HG02885 (cell line): ENCODE measurements at regions not wholly inside any gene's neighbourhood (a gene's known extent, or its start where the extent isn't known, plus 50 kb on each side); places are given as distances from the start of the nearest gene placed in this dataset.

Source experiments
- ATAC-seq: cut with Tn5 transposase; IDR thresholded peaks from one replicate; pipeline ENCODE4 v1.9.1; 2021; ENCODE audit warnings: mild to moderate bottlenecking; ENCODE audit not compliant: unreplicated experiment, poor library complexity

DNA sequence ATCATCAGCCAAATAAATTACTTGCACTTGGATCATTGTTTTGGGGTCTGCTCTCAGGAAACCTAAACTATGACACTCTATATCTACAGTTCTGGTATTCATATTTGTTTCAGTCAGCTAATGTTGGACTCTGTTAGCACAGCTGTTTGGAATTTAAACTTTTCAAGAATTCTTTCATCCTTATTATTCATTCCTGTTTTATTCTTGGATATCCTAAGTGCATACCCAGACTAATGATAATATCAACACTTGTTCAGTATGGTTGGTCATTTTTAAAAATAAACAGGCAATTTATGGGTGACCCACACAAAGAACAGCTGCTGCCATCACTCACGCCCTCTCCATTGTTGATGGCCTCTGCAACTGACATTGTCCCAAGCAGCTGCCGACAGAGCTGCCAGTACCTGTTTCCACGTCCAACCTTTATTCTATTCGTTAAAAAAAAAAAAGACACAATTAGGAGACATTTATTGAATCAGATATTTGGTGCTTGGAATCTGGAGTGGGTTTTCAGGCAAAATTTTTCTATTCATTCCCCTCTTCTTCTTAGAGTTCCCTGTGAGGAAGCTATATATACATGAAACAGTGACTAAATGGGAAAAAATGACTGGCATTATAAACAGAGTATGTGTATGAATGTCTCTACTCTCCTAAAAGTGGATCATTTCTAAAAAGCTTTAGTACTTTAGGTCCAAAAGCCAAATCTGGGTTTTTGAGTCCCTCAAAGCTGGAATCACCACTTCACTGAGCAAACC is 252.1 kb upstream of the NAV3 start:
- no peak for ATAC-seq

DNA sequence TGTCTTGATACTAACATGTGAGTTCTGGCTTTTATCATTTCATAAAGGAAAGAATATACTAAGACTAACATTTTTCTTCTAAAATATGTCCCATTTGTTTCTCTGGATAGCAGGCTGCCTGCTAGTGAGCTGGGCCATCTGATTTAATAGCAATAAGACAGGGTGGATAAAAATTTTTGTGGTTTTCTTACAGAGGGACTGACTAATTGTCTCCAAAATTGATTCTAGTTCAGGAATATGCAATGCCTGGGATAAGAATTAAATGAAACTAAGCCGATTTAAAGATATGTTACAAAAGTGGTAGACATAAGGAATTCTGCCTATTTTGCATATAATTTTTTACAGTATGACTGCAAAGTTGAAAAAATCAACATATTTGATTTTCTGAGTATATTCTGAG is 252.9 kb upstream of the NAV3 start:
- ATAC-seq, result no peak

DNA sequence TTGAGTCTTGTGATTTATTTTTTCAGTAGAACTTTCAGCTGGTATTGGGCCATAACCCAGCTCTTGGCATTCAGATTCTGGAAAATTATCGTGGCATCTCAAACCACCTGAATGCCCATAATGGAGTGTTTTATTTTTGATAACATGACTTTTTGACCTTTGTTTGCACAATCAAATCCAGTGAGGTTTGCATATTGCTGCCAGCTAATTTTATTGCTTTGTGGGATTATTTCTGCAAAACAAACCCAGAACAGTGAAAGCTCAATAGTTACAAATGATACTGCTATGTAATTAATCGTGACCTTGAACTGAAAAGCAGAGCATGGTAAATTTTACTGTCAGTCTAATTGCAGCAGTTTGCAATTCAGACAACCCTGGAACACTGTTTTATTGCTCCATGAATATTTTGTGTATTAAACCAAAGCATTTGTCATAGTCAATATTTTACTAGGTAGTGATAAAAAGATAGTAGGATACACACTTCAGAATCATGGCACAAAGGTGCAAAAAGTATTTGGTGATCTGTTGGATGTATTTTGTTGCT is 255.2 kb upstream of the NAV3 start:
- ATAC-seq, result no peak

DNA sequence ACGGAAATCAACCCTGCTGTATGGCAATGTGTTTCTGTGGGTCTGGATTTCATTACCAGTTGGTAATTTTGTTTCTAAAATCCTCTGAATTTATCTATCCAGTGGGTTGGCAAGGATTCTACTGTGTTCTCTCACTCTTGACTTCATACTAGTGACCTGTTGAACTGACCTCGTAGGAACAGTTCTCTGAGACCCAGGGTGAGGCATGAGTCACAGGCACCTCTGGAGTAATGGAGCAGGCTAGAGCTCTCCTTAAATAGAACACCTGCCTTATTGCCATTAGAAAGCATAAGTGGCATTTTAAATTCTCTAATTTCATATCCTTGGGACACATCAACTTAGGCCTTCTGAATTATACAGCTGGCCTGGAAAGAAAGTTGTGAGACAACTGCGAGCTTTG is 258.3 kb upstream of the NAV3 start:
- ATAC-seq, result no peak

DNA sequence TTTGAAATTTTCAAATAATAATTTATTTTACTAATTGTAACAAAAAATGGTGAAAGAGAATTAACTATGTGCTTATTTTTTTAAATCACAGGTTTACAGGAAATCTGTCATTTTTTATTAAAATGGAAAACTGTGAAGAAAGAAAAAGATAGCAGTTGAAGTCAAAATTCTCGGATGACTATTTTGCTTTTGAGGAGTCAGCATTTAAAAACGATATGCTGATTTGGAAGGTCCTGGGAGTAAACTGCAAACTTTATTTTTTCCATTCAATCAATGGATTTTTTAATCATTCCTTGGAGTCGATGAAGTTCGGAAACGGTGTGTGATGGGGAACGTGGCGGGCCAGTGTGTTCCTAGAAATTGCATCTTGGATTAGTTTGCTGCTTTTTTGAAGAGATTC is 258.9 kb upstream of the NAV3 start:
- ATAC-seq, result no peak

DNA sequence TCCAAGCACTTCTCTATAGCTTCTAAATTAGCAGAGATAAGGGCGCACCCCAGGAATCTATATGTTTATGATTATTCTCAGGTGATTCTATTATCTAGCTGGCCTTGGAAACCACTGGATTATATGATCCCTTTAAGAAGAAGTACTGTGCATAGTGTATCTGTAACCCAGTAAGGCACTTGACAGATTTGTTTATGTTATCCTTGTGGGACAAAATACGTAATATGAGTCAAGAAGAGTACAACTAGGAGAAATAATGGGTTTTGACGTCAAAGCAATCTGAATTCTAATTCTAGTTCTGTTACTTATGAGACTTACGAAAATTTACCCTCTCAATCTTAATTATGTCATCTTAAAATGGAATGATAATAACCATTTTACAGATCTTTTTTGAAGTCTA is 259.6 kb upstream of the NAV3 start:
- no peak for ATAC-seq

DNA sequence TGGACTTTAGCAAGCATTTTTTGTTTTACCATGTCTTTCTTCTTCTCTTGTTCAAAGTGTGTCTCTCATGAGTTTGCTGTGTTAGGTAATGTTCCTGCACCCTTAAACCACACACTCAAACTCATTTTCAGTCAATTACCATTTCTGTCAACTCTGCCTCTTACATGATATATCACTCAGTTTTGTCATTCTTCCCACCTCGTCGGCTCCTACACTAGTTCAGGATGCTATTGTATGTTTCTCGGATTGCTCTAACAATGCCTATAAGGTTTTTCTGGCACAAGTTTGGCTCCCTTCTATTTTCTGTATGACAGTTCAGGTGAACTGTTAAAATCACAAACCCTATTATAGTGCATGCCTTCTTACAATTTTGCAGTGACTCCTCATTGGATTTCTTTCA is 260.8 kb upstream of the NAV3 start:
- ATAC-seq, result no peak

DNA sequence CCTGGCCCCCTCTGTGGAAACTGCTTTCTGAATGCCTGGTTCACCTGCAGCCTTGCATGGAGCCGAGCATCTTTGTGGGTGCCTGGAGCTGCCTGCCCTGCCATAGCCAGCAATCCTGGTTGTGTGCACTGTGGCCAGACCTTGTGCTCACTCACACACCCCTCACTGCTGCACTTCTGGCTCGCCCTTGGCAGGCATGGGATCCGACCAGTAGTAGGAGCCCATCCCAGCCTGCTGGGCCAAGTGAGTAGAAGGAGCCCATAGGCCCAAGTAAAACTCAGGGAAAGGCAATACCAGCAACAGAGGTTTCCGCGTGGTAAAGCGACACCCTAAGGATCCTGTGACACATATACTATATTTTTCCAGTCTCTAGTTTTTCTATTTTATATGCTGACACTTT is 270.0 kb upstream of the NAV3 start:
- no peak for ATAC-seq

DNA sequence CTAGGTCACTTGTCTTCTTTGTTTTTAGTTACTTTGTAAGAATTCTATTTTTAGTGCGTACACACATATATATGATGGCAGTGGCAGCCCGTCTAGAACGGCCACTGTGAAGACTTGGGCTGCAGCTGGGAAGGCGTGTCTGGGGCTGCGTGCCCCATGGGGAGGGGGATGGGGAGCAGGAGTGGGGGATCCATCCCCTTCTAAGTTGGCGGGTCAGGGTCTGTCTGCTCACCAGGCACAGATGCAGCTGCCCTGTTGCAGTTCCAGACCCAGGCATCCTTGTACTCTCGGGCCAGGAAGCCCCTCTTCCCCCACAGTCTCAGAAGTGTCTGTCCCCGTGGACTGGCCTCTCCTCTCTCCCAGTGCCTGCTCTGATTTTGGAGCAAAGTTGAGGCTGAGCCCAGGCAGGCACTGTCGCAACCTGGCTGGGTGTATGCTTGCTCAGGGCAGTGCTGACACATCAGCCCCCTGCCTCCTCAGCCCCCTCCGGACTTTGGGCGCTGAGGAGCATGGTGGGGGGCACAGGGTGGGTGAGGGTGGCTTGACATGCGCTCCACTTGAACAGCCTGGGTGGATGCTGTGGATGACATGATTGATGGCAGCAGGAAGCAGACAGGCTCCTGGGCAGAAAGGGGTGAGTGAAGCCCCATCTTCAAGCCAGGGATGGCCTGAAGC is 271.2 kb upstream of the NAV3 start:
- no peak for ATAC-seq

DNA sequence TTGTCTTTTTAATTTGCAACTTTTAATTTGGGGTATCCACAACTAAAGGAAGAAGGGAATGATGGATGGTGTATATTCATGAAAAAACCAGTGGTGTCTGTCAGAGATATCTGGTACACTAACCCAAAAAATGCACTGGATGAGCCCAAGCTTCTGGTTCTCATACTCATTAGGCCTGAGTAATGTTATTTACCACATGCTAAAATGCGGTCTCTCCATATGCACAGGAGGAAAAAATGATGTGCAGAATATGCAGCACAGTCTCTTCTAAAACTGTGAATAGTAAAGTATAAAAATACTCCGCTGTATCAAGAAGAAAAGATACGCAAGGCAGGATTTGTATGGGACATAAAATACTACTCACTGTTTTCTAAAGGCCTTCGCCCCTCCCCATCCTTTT is 275.6 kb upstream of the NAV3 start:
- ATAC-seq, result no peak

DNA sequence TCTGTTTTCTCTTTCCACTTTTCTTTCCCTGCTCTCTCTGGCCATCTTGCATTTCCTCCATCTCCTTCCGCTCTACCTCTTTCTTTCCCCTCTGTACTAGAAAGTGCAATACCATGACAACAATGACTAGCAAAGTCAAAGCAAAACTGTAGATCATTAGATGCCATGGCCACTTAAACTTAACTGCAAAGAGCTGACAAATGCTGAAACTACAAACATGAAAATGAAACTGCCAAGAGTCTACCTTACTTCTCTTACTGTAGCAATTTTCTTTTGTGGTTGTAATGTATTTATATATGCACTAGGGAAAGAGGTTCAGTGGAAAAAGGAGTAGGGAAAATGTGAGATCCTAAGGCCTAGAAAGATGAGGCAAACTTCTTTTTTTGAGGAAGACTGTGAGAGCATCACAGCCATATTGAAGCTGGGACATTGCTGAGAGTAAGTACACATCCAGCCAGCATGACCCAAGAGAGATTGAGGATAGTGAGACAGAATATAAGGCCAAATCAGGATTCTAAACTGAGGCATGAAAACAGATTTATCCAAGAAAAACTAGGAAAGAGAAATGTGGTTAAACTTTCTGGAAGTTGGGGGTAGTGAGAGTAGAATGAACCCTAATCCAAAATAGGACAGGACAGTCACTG is 276.6 kb upstream of the NAV3 start:
- peak; percentile 98 for ATAC-seq

DNA sequence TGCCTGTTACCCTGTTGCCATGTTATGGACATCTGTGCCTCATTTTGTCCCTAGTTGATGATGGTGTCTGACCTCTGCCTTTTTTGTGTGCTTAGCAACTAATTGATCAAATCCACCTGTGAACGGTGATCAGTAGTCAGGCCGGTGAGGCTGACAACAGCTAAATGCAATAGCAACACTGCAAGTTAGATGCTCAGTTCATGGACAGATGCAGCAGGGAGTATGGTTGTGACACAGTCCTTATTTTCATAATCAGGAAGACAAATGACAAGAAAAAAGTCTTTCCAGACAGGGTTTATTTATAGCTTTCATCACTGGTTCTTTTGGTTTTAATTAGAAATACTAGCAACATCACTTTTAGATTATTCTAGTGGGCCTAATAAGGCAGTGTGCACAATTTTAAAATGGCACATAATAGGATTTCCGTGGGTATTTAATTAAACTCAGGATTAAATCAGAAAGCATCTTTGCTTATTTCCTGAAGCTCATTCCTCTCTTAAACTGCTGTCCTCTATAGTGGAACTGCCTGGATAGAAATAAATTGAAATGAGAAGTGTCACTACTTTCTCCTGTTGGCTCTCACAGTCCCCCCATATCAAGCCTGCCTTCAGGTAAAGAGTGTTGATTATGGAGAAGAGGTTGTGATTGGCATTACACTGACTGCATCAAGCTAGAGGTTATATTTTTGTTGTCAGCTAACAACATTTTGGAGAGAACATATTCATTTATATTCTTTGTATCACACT is 281.1 kb upstream of the NAV3 start:
- ATAC-seq, result no peak

DNA sequence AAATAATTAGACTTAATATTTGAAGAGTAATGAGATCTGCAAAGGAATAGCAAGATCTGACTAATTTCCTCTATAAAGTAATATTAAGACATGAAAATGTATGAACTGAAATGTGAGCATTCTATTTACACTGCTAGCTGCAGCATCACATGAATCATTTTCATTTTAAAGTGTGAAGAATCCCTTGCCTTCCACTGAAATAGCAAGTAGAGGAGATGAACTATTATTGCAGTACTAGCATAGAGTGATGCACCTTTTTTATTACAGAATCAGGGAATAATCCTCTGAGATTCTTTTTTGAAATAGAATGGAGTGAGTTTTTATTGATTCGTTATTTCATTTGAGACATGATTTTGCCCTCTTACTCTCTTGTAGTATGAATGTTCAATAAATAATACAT is 281.9 kb upstream of the NAV3 start:
- no peak for ATAC-seq

DNA sequence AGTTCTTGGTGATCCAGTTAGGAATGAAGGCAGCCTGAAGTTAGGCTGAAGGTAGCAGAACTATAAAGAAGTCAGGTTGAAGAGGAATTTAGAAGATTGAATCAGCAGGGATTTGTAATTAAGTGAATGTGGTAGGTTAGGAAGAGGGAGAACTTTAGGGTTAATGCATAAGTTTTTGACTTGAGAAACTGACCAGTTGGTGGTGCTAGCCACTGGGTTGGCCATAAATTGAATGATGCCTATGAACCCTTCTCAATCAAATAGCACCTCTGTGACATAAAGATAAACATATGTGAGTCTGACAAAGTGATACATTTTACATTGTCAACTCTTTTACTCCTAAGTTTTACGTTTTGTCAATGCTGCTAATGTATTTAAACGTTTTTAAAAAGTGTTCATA is 290.6 kb upstream of the NAV3 start:
- no peak for ATAC-seq

DNA sequence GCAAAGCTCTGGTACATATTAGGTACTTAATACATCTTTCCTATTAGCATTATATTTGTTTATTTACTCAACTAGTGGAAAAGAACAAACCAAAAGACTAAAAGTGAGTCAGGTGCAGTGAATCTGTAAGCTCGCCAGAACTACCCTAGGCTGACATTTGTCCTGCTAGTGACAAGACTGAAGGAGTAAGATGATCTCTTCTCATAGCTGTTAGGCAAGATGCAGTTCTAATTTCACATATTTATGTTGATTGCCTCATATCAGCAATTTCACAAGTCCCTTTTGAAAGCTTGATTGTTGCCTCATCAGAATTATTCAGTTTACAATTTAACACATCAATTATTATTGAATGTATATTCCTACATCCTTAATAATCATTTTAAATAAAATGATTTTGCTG is 293.0 kb upstream of the NAV3 start:
- no peak for ATAC-seq

DNA sequence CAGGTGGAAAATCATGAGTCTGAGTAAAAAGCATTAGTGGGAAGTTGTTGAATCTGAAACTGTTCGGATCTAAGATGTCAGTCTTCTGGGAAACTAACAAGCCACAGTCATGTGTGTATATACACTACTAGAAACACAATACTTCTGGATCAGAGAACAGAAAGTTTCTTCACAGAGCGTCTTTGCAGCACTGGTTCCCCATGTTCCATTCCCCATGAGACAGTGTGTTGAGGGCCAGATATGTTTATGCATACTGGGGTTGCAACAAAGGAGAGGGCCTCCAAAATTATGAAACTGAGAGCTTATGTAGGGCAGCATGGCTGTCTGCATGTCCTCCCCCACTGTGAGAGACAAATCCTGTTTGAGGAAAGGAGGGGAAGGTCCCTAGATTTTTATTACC is 295.0 kb upstream of the NAV3 start:
- no peak for ATAC-seq

DNA sequence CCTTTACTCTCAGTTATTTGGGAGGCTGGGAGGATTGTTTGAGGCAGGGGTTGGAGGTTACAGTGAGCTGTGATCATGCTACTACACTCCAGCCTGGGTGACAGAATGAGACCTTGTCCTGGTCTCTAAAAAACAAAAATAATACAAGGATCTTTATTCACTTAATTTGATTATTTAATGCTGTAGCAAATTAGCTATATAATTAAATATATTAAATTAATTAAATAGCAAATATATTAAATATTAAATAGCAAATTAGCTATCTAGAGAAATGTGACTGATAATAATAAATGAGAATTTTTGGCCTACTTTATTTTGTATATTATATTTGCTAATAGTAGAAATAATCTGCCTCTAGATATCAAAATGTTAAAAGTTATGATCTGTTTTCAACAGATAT is 298.8 kb upstream of the NAV3 start:
- no peak for ATAC-seq

DNA sequence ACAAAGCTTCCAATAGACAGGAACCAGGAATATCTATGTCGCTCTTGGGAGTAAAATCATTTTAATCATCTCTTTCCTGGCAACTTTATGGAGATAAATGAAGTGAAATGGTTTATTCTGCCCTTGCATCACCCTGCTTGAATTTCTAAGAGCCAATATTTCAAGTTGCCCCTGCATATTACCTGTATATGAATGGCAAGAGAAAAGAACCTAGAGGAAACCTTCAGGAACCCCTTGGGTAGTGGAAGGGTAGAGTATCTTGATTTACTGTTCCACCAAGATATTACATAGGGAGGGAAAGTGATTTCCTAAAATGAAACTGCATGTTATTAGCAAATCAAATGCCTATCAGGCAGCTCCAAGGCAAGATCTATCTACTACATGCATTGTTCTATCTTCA is 308.4 kb upstream of the NAV3 start:
- no peak for ATAC-seq

DNA sequence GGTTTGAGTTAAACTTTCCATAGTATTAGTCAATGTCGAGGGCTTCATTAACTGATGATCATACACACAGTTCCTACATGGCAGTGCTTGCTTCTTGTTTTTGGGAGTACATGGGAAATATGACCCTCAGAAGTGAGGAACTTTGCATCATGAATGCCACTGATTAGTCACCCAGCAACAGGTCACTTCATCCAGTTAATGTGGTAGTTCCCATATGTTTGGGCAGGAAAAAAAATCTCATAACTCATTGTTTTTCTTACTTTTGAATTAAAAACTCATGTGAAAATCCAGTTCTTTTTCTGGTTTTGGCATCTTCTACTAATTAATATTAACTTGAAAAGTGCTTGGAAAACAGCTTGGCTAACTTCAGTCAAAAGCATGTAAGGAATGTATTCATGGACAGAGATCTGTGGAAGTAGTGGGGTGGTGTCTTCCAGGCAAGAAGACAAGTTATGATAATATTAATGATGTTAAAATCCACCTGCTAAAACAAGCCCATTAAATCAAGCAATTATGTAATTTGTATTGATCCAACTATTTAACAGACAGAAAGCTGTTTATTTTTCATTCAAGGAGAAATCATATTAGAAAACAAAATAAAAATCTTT is 309.1 kb upstream of the NAV3 start:
- ATAC-seq, result no peak

DNA sequence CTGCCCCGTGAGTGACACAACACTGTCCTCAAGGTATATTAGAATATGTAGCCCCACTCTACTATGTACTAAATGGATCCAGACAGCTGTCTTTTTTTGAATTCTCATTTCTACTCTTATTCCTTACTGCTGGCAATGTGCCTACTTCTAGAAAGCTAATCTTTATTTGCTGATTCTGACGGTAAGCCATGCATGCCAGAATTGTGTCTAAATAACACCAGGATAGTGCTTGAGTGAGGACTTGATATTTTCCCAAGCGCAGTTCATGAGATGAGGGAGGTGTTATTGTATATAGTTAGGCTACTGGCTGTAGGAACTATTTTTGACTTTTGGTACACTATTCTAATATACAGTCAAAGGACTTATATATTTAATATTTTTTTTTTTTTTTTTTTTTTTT is 316.2 kb upstream of the NAV3 start:
- no peak for ATAC-seq
